ENCODE measurements at regions not wholly inside any gene's neighbourhood (a gene's known extent, or its start where the extent isn't known, plus 50 kb on each side); places are given as distances from the start of the nearest gene placed in this dataset.

DNA sequence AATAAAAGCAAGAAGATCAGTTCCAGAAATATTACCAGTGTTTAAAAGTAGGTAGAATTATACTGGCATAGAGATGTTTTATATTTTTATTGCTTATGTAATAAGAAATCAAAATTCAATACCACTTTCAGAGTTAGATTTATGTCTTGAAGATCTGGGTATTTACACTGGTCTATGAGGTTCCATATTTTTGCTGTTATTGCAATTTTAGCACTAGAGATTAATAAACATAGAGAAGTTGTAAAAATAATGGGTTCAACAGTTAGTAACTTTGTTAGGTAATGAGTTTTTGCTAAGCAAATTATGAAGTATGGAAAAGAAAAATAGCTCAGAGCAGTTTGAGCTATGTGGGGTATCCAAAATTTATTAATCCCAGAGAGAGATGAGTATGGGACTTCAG, 188.1 kb downstream of the SYT10 start:
- TF ChIP-seq EZH2phosphoT487 (IDR thresholded peaks at IDR 0.05; ENCODE audit: borderline replicate concordance) (no peak), EZH2 (IDR thresholded peaks at IDR 0.05) (no peak), TCF7L2 (IDR thresholded peaks at IDR 0.05; ENCODE audit: borderline replicate concordance, extremely low read depth, insufficient read depth, insufficient read length) (no peak), POLR2AphosphoS5 (IDR thresholded peaks at IDR 0.05; ENCODE audit: low read depth, low read length) (no peak), POLR2A (IDR thresholded peaks at IDR 0.05; ENCODE audit: borderline replicate concordance, extremely low read depth, insufficient read depth, insufficient read length) (no peak), SP1 (IDR thresholded peaks at IDR 0.05; ENCODE audit: low read depth) (no peak), SIN3A (IDR thresholded peaks at IDR 0.05; ENCODE audit: low read depth) (no peak), CEBPB (IDR thresholded peaks at IDR 0.05; ENCODE audit: low read depth) (no peak), ZNF274 (IDR thresholded peaks at IDR 0.05; ENCODE audit: low read depth, low read length) (no peak)
- TF ChIP-seq, protein P1, sequence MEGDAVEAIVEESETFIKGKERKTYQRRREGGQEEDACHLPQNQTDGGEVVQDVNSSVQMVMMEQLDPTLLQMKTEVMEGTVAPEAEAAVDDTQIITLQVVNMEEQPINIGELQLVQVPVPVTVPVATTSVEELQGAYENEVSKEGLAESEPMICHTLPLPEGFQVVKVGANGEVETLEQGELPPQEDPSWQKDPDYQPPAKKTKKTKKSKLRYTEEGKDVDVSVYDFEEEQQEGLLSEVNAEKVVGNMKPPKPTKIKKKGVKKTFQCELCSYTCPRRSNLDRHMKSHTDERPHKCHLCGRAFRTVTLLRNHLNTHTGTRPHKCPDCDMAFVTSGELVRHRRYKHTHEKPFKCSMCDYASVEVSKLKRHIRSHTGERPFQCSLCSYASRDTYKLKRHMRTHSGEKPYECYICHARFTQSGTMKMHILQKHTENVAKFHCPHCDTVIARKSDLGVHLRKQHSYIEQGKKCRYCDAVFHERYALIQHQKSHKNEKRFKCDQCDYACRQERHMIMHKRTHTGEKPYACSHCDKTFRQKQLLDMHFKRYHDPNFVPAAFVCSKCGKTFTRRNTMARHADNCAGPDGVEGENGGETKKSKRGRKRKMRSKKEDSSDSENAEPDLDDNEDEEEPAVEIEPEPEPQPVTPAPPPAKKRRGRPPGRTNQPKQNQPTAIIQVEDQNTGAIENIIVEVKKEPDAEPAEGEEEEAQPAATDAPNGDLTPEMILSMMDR (IDR thresholded peaks at IDR 0.05 in 2 of 3, conservative IDR thresholded peaks at IDR 0.05 in 1 of 3; ENCODE audit: borderline replicate concordance in 1 of 3, insufficient read depth in 1 of 3, low read depth in 2 of 3, low read length in 2 of 3) = no peak
- TF ChIP-seq, protein P2, sequence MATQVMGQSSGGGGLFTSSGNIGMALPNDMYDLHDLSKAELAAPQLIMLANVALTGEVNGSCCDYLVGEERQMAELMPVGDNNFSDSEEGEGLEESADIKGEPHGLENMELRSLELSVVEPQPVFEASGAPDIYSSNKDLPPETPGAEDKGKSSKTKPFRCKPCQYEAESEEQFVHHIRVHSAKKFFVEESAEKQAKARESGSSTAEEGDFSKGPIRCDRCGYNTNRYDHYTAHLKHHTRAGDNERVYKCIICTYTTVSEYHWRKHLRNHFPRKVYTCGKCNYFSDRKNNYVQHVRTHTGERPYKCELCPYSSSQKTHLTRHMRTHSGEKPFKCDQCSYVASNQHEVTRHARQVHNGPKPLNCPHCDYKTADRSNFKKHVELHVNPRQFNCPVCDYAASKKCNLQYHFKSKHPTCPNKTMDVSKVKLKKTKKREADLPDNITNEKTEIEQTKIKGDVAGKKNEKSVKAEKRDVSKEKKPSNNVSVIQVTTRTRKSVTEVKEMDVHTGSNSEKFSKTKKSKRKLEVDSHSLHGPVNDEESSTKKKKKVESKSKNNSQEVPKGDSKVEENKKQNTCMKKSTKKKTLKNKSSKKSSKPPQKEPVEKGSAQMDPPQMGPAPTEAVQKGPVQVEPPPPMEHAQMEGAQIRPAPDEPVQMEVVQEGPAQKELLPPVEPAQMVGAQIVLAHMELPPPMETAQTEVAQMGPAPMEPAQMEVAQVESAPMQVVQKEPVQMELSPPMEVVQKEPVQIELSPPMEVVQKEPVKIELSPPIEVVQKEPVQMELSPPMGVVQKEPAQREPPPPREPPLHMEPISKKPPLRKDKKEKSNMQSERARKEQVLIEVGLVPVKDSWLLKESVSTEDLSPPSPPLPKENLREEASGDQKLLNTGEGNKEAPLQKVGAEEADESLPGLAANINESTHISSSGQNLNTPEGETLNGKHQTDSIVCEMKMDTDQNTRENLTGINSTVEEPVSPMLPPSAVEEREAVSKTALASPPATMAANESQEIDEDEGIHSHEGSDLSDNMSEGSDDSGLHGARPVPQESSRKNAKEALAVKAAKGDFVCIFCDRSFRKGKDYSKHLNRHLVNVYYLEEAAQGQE (IDR thresholded peaks at IDR 0.05; ENCODE audit: low read depth) = no peak
